HFFc6 (cell line): ENCODE measurements at regions not wholly inside any gene's neighbourhood (a gene's known extent, or its start where the extent isn't known, plus 50 kb on each side); places are given as distances from the start of the nearest gene placed in this dataset.

Experiments used
- DNase-seq: peaks from one replicate; pipeline ENCODE4 v3.0.0-alpha.2; 2018
- H3K27ac Mint-ChIP-seq: 2 replicates; pipeline ENCODE4 v1.8.0; 2020; ENCODE audit warnings: mild to moderate bottlenecking, mixed read lengths
- H3K27me3 Mint-ChIP-seq: 2 replicates; pipeline ENCODE4 v1.8.0; 2021; ENCODE audit warnings: mild to moderate bottlenecking, moderate library complexity, mixed read lengths; ENCODE audit not compliant: insufficient read depth
- H3K36me3 Mint-ChIP-seq: 2 replicates; pipeline ENCODE4 v1.8.0; 2021; ENCODE audit warnings: low read depth, mixed read lengths
- H3K4me1 Mint-ChIP-seq: 2 replicates; pipeline ENCODE4 v1.8.0; 2020; ENCODE audit warnings: low read depth, mixed read lengths
- H3K4me3 Mint-ChIP-seq: 2 replicates; pipeline ENCODE4 v1.8.0; 2020; ENCODE audit warnings: mild to moderate bottlenecking, moderate library complexity, mixed read lengths
- H3K9me3 Mint-ChIP-seq: 2 replicates; pipeline ENCODE4 v1.8.0; 2020; ENCODE audit warnings: mild to moderate bottlenecking, mixed read lengths
- CTCF ChIP-seq: fragments of 200-600 bp; sonication (generic); IDR thresholded peaks from 2 replicates; pipeline ENCODE4 v1.5.0; 2021; ENCODE audit warnings: antibody characterized with exemption, mild to moderate bottlenecking

- TF ChIP-seq CTCF = no peak
Measured at GRCh38 chr20:48459722-48460395, 367.9 kb downstream of the PREX1 start.

GRCh38 chr20:48458601-48459385, 369.0 kb downstream of the PREX1 start:
- Mint-ChIP-seq H3K27me3 (peaks cover 4% of the 10 kb centered on the region), H3K36me3 (no peaks in the 10 kb centered on the region), H3K4me1 (no peaks in the 10 kb centered on the region), H3K27ac (no peak overlapping the region), H3K9me3 (no peaks in the 10 kb centered on the region; the same call in 1 of the 2 replicates), H3K4me3 (no peak overlapping the region)
- DNase-seq = no peak
- TF ChIP-seq CTCF = no peak

More at GRCh38 chr20:48459722-48460395, 367.9 kb downstream of the PREX1 start:
- no peaks in the 10 kb centered on the region for H3K36me3 Mint-ChIP-seq
- H3K4me3 Mint-ChIP-seq = no peak overlapping the region
- no peaks in the 10 kb centered on the region for H3K4me1 Mint-ChIP-seq
- H3K27me3 Mint-ChIP-seq = peaks cover 8% of the 10 kb centered on the region
- no peaks in the 10 kb centered on the region; the same call in 1 of the 2 replicates for H3K9me3 Mint-ChIP-seq
- H3K27ac Mint-ChIP-seq = no peak overlapping the region
- DNase-seq = no peak

- H3K36me3 Mint-ChIP-seq = no peaks in the 10 kb centered on the region
- DNase-seq = no peak
- H3K27me3 Mint-ChIP-seq = peaks cover 2% of the 10 kb centered on the region; the same call in 1 of the 2 replicates
- no peak for TF ChIP-seq CTCF
- H3K4me1 Mint-ChIP-seq = no peaks in the 10 kb centered on the region
- no peak overlapping the region for H3K27ac Mint-ChIP-seq
- no peak overlapping the region for H3K4me3 Mint-ChIP-seq
- H3K9me3 Mint-ChIP-seq = no peaks in the 10 kb centered on the region; the same call in 1 of the 2 replicates
Measured at GRCh38 chr20:48458003-48458377, 369.8 kb downstream of the PREX1 start.

- Mint-ChIP-seq H3K9me3 (no peaks in the 10 kb centered on the region; the same call in 1 of the 2 replicates), H3K27me3 (peaks cover 2% of the 10 kb centered on the region; the same call in 1 of the 2 replicates), H3K4me1 (no peaks in the 10 kb centered on the region), H3K4me3 (no peak overlapping the region), H3K36me3 (no peaks in the 10 kb centered on the region), H3K27ac (no peak overlapping the region)
- no peak for TF ChIP-seq CTCF
- DNase-seq = no peak
Measured at GRCh38 chr20:48457193-48458002, 370.4 kb downstream of the PREX1 start.

GRCh38 chr20:48456366-48457192, 371.2 kb downstream of the PREX1 start:
- H3K4me3 Mint-ChIP-seq = no peak overlapping the region
- no peaks in the 10 kb centered on the region for H3K36me3 Mint-ChIP-seq
- TF ChIP-seq CTCF = no peak
- no peak overlapping the region for H3K27ac Mint-ChIP-seq
- peaks cover 2% of the 10 kb centered on the region; the same call in 1 of the 2 replicates for H3K27me3 Mint-ChIP-seq
- no peaks in the 10 kb centered on the region for H3K4me1 Mint-ChIP-seq
- no peaks in the 10 kb centered on the region; the same call in 1 of the 2 replicates for H3K9me3 Mint-ChIP-seq
- no peak for DNase-seq
